ENCODE measurements at regions not wholly inside any gene's neighbourhood (a gene's known extent, or its start where the extent isn't known, plus 50 kb on each side); places are given as distances from the start of the nearest gene placed in this dataset.

DNA sequence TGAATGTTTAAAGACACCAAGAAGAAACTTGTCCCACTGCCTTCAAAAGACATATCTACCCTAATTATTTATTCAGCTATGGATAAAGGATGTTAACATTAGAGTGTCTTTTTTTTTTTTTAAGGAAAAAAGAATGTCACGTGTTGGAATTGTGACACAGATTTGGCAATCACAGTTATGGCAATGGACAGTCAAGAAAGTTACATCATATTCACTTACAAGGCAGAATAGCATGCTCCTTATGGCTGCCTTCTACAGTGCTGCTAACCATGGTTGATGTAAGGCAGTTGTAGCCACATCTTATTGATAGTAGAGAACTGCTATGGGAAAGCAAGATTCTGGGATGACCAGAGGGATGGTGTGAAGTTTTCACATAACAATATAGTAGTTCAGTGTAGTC, 128.8 kb upstream of the ZBTB20 start:
- Histone ChIP-seq H3K4me1 (ENCODE audit: control insufficient read depth, extremely low read depth, insufficient read depth, low read length) (no peaks in the 10 kb centered on the region), H3K79me2 (ENCODE audit: control insufficient read depth, insufficient read depth, low read length) (no peaks in the 10 kb centered on the region), H3K9ac (ENCODE audit: insufficient read depth, low read length) (no peak overlapping the region), H3K4me2 (ENCODE audit: extremely low read depth, insufficient read depth, low read length) (no peak overlapping the region), H3K27me3 (ENCODE audit: control insufficient read depth, insufficient read depth, low read length) (no peaks in the 10 kb centered on the region), H4K20me1 (ENCODE audit: control insufficient read depth, extremely low read depth, insufficient read depth, low read length) (no peaks in the 10 kb centered on the region), H3K36me3 (ENCODE audit: control insufficient read depth, insufficient read depth, low read length) (no peaks in the 10 kb centered on the region), H3K27ac (ENCODE audit: insufficient read depth, low read length) (no peak overlapping the region), H2AFZ (ENCODE audit: low read length) (no peak overlapping the region), H3K4me3 (replicated peaks in 1 of 4; ENCODE audit: control extremely low read depth in 1 of 4, insufficient read depth in 1 of 4, low read depth in 3 of 4, low read length in 4 of 4) (no peak overlapping the region), H3K9me3 (ENCODE audit: control insufficient read depth, insufficient read depth, low read depth, low read length) (no peaks in the 10 kb centered on the region)
- TF ChIP-seq EZH2 (IDR thresholded peaks at IDR 0.05; ENCODE audit: low read length, missing control alignments): no peak
- TF ChIP-seq, protein P1, sequence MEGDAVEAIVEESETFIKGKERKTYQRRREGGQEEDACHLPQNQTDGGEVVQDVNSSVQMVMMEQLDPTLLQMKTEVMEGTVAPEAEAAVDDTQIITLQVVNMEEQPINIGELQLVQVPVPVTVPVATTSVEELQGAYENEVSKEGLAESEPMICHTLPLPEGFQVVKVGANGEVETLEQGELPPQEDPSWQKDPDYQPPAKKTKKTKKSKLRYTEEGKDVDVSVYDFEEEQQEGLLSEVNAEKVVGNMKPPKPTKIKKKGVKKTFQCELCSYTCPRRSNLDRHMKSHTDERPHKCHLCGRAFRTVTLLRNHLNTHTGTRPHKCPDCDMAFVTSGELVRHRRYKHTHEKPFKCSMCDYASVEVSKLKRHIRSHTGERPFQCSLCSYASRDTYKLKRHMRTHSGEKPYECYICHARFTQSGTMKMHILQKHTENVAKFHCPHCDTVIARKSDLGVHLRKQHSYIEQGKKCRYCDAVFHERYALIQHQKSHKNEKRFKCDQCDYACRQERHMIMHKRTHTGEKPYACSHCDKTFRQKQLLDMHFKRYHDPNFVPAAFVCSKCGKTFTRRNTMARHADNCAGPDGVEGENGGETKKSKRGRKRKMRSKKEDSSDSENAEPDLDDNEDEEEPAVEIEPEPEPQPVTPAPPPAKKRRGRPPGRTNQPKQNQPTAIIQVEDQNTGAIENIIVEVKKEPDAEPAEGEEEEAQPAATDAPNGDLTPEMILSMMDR (conservative IDR thresholded peaks at IDR 0.05 in 1 of 2, IDR thresholded peaks at IDR 0.05 in 1 of 2; ENCODE audit: low read depth in 1 of 2, low read length in 2 of 2): no peak
- peak in 1 of 2 donors; percentile 59 for DNase-seq (ENCODE audit: low read depth in 2 of 2)

DNA sequence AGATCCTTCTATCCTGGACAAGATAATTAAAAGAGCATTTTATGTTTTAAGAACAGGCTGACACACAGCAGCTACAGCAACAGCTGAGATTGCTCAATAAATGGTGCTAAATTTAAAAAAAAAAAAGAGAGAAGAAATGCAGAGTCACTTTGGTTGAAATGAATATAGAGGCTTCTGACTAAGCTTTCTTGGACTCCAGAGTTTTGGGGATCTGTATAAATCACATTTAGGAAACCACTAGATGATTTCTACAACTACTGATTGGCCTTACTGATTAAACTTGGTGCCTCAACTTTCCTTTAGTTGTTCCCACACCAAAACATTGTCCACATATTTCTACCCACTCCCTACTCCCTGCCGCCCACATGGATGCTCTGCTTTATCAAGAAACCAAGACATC, 132.9 kb upstream of the ZBTB20 start:
- Histone ChIP-seq H3K4me3 (replicated peaks in 1 of 4; ENCODE audit: control extremely low read depth in 1 of 4, insufficient read depth in 1 of 4, low read depth in 3 of 4, low read length in 4 of 4) (no peak overlapping the region), H3K9me3 (ENCODE audit: control insufficient read depth, insufficient read depth, low read depth, low read length) (no peaks in the 10 kb centered on the region), H3K36me3 (ENCODE audit: control insufficient read depth, insufficient read depth, low read length) (no peaks in the 10 kb centered on the region), H2AFZ (ENCODE audit: low read length) (no peak overlapping the region), H3K4me1 (ENCODE audit: control insufficient read depth, extremely low read depth, insufficient read depth, low read length) (no peaks in the 10 kb centered on the region), H3K9ac (ENCODE audit: insufficient read depth, low read length) (no peak overlapping the region), H4K20me1 (ENCODE audit: control insufficient read depth, extremely low read depth, insufficient read depth, low read length) (no peaks in the 10 kb centered on the region), H3K27ac (ENCODE audit: insufficient read depth, low read length) (no peak overlapping the region), H3K4me2 (ENCODE audit: extremely low read depth, insufficient read depth, low read length) (no peak overlapping the region), H3K79me2 (ENCODE audit: control insufficient read depth, insufficient read depth, low read length) (no peaks in the 10 kb centered on the region), H3K27me3 (ENCODE audit: control insufficient read depth, insufficient read depth, low read length) (no peaks in the 10 kb centered on the region)
- peak; percentile 57 to 71 for DNase-seq (ENCODE audit: low read depth in 2 of 2)
- TF ChIP-seq, protein P1 (conservative IDR thresholded peaks at IDR 0.05 in 1 of 2, IDR thresholded peaks at IDR 0.05 in 1 of 2; ENCODE audit: low read depth in 1 of 2, low read length in 2 of 2): no peak
- no peak for TF ChIP-seq EZH2 (IDR thresholded peaks at IDR 0.05; ENCODE audit: low read length, missing control alignments)

DNA sequence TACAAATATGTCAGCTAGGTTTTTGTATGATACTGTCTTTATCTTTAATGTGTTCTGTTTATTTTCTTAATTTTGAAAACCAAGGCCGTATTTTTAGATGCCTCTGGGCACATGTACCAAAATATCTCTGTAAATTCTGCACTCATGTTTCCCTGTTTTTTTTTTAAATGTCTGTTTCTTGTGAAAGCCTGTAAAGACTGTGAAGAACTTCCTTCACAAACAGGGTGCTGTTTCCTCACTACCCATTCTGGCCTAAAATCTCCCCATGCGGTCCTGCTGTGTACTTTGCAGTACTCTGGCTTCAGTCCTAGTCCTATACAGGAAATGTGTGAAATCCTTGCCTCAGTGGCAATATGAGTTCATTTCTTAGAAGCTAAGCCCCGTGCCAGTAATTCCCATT, 133.4 kb upstream of the ZBTB20 start:
- Histone ChIP-seq H3K9me3 (ENCODE audit: control insufficient read depth, insufficient read depth, low read depth, low read length) (no peaks in the 10 kb centered on the region), H3K9ac (ENCODE audit: insufficient read depth, low read length) (no peak overlapping the region), H2AFZ (ENCODE audit: low read length) (no peak overlapping the region), H3K36me3 (ENCODE audit: control insufficient read depth, insufficient read depth, low read length) (no peaks in the 10 kb centered on the region), H3K4me3 (replicated peaks in 1 of 4; ENCODE audit: control extremely low read depth in 1 of 4, insufficient read depth in 1 of 4, low read depth in 3 of 4, low read length in 4 of 4) (no peak overlapping the region), H3K27ac (ENCODE audit: insufficient read depth, low read length) (no peak overlapping the region), H3K79me2 (ENCODE audit: control insufficient read depth, insufficient read depth, low read length) (no peaks in the 10 kb centered on the region), H3K4me2 (ENCODE audit: extremely low read depth, insufficient read depth, low read length) (no peak overlapping the region), H3K27me3 (ENCODE audit: control insufficient read depth, insufficient read depth, low read length) (no peaks in the 10 kb centered on the region), H3K4me1 (ENCODE audit: control insufficient read depth, extremely low read depth, insufficient read depth, low read length) (no peaks in the 10 kb centered on the region), H4K20me1 (ENCODE audit: control insufficient read depth, extremely low read depth, insufficient read depth, low read length) (no peaks in the 10 kb centered on the region)
- no peak for TF ChIP-seq EZH2 (IDR thresholded peaks at IDR 0.05; ENCODE audit: low read length, missing control alignments)
- TF ChIP-seq, protein P1 (conservative IDR thresholded peaks at IDR 0.05 in 1 of 2, IDR thresholded peaks at IDR 0.05 in 1 of 2; ENCODE audit: low read depth in 1 of 2, low read length in 2 of 2): no peak
- no peak for DNase-seq (ENCODE audit: low read depth in 2 of 2)
